ENCODE measurements at regions not wholly inside any gene's neighbourhood (a gene's known extent, or its start where the extent isn't known, plus 50 kb on each side); places are given as distances from the start of the nearest gene placed in this dataset.

- no peak for TF ChIP-seq CTCF (conservative IDR thresholded peaks at IDR 0.05; ENCODE audit: low read length)
- no peak for TF ChIP-seq EZH2phosphoT487 (IDR thresholded peaks at IDR 0.05; ENCODE audit: borderline replicate concordance, low read depth, low read length)
These were observed 98.8 kb downstream of the LHX2 start for GRCh38 chr9:124110307-124110915.

All from OCI-LY7 (cell line).